ENCODE measurements at regions not wholly inside any gene's neighbourhood (a gene's known extent, or its start where the extent isn't known, plus 50 kb on each side); places are given as distances from the start of the nearest gene placed in this dataset.

- peaks cover 98% of the 10 kb centered on the region for H3K9me3 ChIP-seq (ENCODE audit: control insufficient read depth, low read depth, low read length)
- H4K5ac ChIP-seq (ENCODE audit: insufficient read length, low read depth, low read length) = no peak overlapping the region
- no peaks in the 10 kb centered on the region for H3K4me1 ChIP-seq (ENCODE audit: insufficient read depth, low read length)
- no peak overlapping the region for H3K23ac ChIP-seq (ENCODE audit: insufficient read length, low read depth, low read length)
- no peaks in the 10 kb centered on the region for H3K4me1 Mint-ChIP-seq
- H2AFZ ChIP-seq (ENCODE audit: low read length) = no peak overlapping the region
- TF ChIP-seq, protein P1, sequence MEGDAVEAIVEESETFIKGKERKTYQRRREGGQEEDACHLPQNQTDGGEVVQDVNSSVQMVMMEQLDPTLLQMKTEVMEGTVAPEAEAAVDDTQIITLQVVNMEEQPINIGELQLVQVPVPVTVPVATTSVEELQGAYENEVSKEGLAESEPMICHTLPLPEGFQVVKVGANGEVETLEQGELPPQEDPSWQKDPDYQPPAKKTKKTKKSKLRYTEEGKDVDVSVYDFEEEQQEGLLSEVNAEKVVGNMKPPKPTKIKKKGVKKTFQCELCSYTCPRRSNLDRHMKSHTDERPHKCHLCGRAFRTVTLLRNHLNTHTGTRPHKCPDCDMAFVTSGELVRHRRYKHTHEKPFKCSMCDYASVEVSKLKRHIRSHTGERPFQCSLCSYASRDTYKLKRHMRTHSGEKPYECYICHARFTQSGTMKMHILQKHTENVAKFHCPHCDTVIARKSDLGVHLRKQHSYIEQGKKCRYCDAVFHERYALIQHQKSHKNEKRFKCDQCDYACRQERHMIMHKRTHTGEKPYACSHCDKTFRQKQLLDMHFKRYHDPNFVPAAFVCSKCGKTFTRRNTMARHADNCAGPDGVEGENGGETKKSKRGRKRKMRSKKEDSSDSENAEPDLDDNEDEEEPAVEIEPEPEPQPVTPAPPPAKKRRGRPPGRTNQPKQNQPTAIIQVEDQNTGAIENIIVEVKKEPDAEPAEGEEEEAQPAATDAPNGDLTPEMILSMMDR (conservative IDR thresholded peaks at IDR 0.05) = no peak
- no peak overlapping the region for H3K4me2 ChIP-seq (ENCODE audit: insufficient read depth, insufficient read length, low read length)
- H2BK120ac ChIP-seq (ENCODE audit: low read depth, low read length, poor library complexity, severe bottlenecking) = no peak overlapping the region
- no peaks in the 10 kb centered on the region for H3K79me1 ChIP-seq (ENCODE audit: insufficient read depth, low read depth, low read length, poor library complexity, severe bottlenecking)
- H3K23me2 ChIP-seq (ENCODE audit: insufficient read length, low read depth, low read length, poor library complexity, severe bottlenecking) = no peaks in the 10 kb centered on the region
- WGBS (ENCODE audit: extremely low coverage, insufficient read length, low lambda C conversion rate) = no CpG with 5 or more reads among the region's 2 CpGs
- H2AK5ac ChIP-seq (ENCODE audit: insufficient read length, low read length) = no peak overlapping the region
- no peak overlapping the region for H3K14ac ChIP-seq (ENCODE audit: insufficient read depth, low read length)
- no peak overlapping the region for H2BK5ac ChIP-seq (ENCODE audit: insufficient read length, low read length)
- no peak overlapping the region for H2BK20ac ChIP-seq (ENCODE audit: low read depth, low read length, poor library complexity, severe bottlenecking)
- H3K27me3 ChIP-seq (ENCODE audit: insufficient read depth, low read length) = no peaks in the 10 kb centered on the region
- no peak overlapping the region for H3K9ac ChIP-seq (ENCODE audit: extremely low read depth, insufficient read length, low read length)
- H3K27ac ChIP-seq (ENCODE audit: insufficient read length, low read depth, low read length) = no peak overlapping the region
- H3K79me2 ChIP-seq (ENCODE audit: insufficient read depth, low read length) = no peaks in the 10 kb centered on the region
- H4K8ac ChIP-seq (replicated peaks; ENCODE audit: insufficient read length, low read depth, low read length) = no peak overlapping the region
- no peak for DNase-seq
- H4K91ac ChIP-seq (ENCODE audit: insufficient read length, low read depth, low read length) = no peak overlapping the region
- no peak overlapping the region for H3K56ac ChIP-seq (ENCODE audit: insufficient read length, low read depth, low read length)
- H3K18ac ChIP-seq (ENCODE audit: insufficient read length, low read depth, low read length) = no peak overlapping the region
- no peak overlapping the region for H3K4ac ChIP-seq (ENCODE audit: low read depth, low read length)
- no peak overlapping the region for H3T11ph ChIP-seq (ENCODE audit: low read length)
- no peak overlapping the region for H3K4me3 Mint-ChIP-seq
- H3K36me3 Mint-ChIP-seq (ENCODE audit: insufficient read depth in 1 of 3, low read depth in 3 of 3) = peaks cover 5 to 37% (median 28%) of the 10 kb centered on the region in 3 experiments; a peak in 6 of 7 replicates
- no peak overlapping the region for H2BK15ac ChIP-seq (ENCODE audit: low read depth, low read length)
- peaks cover 1% of the 10 kb centered on the region for H3K27me3 Mint-ChIP-seq (ENCODE audit: low read depth)
- H2BK12ac ChIP-seq (ENCODE audit: insufficient read length, low read depth, low read length) = no peak overlapping the region
- H3K9me3 Mint-ChIP-seq = peaks cover 88 to 93% of the 10 kb centered on the region in 2 experiments
- no peaks in the 10 kb centered on the region for H4K20me1 ChIP-seq (ENCODE audit: control insufficient read depth, insufficient read depth, insufficient read length)
- no peak overlapping the region for H3K27ac Mint-ChIP-seq
Observed at GRCh38 chr16:35450648-35451047, 1991.2 kb downstream of the TP53TG3F start.

Measured in H9 (cell line).